Nephron progenitor cell (in vitro differentiated cells): ENCODE measurements at regions not wholly inside any gene's neighbourhood (a gene's known extent, or its start where the extent isn't known, plus 50 kb on each side); places are given as distances from the start of the nearest gene placed in this dataset.

Experiments
- DNase-seq: peaks from one replicate; pipeline ENCODE4 v3.0.0; 2021
- H3K27ac Mint-ChIP-seq: 2 replicates; pipeline ENCODE4 v1.8.0; 2021; ENCODE audit warnings: mild to moderate bottlenecking, moderate library complexity, mixed read lengths
- H3K27me3 Mint-ChIP-seq: 2 replicates; pipeline ENCODE4 v1.8.0; 2021; ENCODE audit warnings: mild to moderate bottlenecking, low read depth, mixed read lengths; ENCODE audit not compliant: poor library complexity
- H3K36me3 Mint-ChIP-seq: 2 replicates; pipeline ENCODE4 v1.8.0; 2021; ENCODE audit warnings: low read depth, mixed read lengths
- H3K4me1 Mint-ChIP-seq: 2 replicates; pipeline ENCODE4 v1.8.0; 2021; ENCODE audit warnings: mixed read lengths
- H3K4me3 Mint-ChIP-seq: 2 replicates; pipeline ENCODE4 v1.8.0; 2021; ENCODE audit warnings: mild to moderate bottlenecking, moderate library complexity, mixed read lengths
- H3K9me3 Mint-ChIP-seq: 2 replicates; pipeline ENCODE4 v1.8.0; 2021; ENCODE audit warnings: mild to moderate bottlenecking, moderate library complexity, mixed read lengths
- TF ChIP-seq, protein P1 (sequence below): fragments of 200-600 bp; sonication (generic); IDR thresholded peaks from 2 replicates; pipeline ENCODE4 v1.5.0; 2021; ENCODE audit warnings: antibody characterized with exemption

DNA sequence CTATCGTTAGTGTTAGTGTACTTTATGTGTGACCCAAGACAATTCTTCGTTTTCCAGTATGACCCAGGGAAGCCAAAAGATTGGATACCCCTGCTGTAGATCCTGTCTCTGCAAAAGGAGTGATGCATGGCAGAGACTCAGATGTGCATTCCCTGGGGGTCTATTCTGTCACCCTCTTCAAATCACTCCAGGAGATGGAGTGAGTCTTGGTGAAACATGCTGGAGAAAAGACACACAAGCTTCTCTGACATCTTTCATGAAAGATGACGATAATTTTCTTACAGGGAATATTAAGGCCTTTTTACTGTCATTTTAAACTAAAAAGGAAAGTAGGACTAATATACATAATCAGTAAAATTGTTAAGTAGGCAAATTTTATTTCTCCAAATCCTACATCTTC, 437.9 kb upstream of the SOX5 start:
- H3K9me3 Mint-ChIP-seq, result peaks cover 35% of the 10 kb centered on the region
- DNase-seq, result no peak
- TF ChIP-seq, protein P1, sequence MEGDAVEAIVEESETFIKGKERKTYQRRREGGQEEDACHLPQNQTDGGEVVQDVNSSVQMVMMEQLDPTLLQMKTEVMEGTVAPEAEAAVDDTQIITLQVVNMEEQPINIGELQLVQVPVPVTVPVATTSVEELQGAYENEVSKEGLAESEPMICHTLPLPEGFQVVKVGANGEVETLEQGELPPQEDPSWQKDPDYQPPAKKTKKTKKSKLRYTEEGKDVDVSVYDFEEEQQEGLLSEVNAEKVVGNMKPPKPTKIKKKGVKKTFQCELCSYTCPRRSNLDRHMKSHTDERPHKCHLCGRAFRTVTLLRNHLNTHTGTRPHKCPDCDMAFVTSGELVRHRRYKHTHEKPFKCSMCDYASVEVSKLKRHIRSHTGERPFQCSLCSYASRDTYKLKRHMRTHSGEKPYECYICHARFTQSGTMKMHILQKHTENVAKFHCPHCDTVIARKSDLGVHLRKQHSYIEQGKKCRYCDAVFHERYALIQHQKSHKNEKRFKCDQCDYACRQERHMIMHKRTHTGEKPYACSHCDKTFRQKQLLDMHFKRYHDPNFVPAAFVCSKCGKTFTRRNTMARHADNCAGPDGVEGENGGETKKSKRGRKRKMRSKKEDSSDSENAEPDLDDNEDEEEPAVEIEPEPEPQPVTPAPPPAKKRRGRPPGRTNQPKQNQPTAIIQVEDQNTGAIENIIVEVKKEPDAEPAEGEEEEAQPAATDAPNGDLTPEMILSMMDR, result no peak
- no peak overlapping the region for H3K4me3 Mint-ChIP-seq
- H3K36me3 Mint-ChIP-seq, result peaks cover 31% of the 10 kb centered on the region
- H3K27ac Mint-ChIP-seq, result no peak overlapping the region
- H3K4me1 Mint-ChIP-seq, result no peaks in the 10 kb centered on the region
- no peaks in the 10 kb centered on the region for H3K27me3 Mint-ChIP-seq

DNA sequence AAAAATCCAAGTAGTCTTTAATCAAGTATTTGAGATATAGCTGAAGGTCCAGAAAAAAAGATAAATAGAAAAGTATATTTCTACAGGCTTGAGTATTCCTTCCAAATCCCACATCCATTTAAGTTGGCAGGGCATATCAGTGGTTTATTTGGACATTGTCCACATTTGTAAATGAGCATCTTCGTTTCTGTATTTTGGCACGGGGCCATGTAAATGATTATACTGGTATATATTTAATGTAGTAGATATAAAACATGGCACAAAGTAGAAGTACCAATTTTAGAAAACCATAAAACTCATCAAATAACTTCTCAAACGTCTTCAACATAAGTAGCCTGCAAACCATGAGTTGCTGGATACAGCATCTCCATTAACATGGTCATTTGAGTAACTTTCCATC, 437.4 kb upstream of the SOX5 start:
- no peak for DNase-seq
- H3K4me3 Mint-ChIP-seq, result no peak overlapping the region
- TF ChIP-seq, protein P1, result no peak
- peaks cover 33% of the 10 kb centered on the region for H3K9me3 Mint-ChIP-seq
- H3K4me1 Mint-ChIP-seq, result no peaks in the 10 kb centered on the region
- peaks cover 29% of the 10 kb centered on the region for H3K36me3 Mint-ChIP-seq
- H3K27me3 Mint-ChIP-seq, result no peaks in the 10 kb centered on the region
- H3K27ac Mint-ChIP-seq, result no peak overlapping the region

DNA sequence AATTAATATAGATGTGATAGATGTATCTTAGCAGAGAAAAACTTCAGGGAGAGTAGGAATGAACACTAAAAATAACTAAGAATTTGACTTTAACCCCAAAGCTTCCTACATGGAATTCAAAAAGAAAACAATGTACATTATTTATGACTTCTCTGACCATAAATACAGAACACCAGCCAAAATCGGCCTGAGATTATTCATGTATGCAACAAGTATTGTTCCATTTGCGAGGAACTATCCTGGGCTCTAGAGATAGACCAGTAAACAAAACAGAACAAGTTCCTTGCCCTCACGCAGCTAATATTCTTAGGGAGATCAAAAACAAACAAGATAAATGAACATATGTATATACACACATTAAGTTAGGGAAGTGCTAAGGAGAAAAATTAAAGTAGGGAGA, 432.3 kb upstream of the SOX5 start:
- H3K27ac Mint-ChIP-seq, result no peak overlapping the region
- no peak for DNase-seq
- TF ChIP-seq, protein P1, result no peak
- H3K4me3 Mint-ChIP-seq, result no peak overlapping the region
- no peaks in the 10 kb centered on the region for H3K27me3 Mint-ChIP-seq
- peaks cover 11% of the 10 kb centered on the region for H3K36me3 Mint-ChIP-seq
- H3K4me1 Mint-ChIP-seq, result peaks cover 29% of the 10 kb centered on the region
- peaks cover 7% of the 10 kb centered on the region for H3K9me3 Mint-ChIP-seq

DNA sequence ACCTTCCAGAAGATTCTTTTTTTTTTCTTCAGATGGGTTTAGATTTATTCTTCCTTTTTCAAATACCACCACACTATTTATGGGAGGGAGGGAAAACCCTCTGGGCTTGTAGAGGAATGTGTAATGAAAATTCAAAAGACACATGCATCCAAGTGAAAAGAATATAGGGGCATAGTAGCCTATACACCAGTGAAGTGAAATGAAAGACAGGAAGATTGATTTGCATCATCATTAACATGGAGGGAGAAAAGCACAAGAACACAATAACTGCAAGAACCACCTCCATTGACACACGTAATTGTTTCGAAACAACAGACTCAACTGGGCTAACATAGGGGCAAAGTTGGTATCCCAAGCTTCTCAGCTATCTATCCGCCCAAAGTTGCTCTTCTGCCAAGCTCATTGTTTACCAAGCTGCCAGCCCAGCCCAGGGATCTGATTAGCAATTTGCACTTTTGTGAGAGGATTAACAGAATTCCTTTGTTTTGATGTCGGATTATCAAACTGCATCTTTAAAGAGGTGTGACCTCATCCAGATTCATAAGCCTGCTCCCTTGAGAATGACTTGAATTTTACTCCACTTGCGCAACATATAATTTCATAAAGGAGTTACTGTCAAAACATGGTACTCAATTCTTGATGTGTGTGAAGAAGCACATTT, 430.5 kb upstream of the SOX5 start:
- TF ChIP-seq, protein P1, result no peak
- no peaks in the 10 kb centered on the region for H3K27me3 Mint-ChIP-seq
- peaks cover 29% of the 10 kb centered on the region for H3K4me1 Mint-ChIP-seq
- peaks cover 17% of the 10 kb centered on the region for H3K36me3 Mint-ChIP-seq
- peaks cover 10% of the 10 kb centered on the region for H3K9me3 Mint-ChIP-seq
- no peak overlapping the region for H3K27ac Mint-ChIP-seq
- no peak overlapping the region for H3K4me3 Mint-ChIP-seq
- DNase-seq, result no peak

DNA sequence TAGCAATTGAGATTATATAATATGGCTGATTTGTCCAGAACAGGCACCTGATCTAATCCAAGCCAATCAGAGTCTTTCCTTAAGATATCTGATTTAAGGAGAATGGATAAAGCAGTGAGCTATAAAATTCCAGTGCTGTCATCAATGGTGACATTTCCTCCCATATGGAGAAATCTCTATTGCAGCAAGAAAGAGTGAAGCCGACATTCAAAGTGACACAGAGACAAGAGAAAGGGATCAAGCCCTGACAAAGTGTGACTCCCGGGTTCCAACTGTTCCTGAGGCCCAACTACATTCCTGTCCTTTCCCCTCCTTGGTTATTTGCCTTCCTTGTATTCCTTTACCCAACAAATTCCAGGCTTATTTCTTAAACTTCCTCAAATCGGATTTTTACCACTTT, 430.0 kb upstream of the SOX5 start:
- Mint-ChIP-seq H3K27ac (no peak overlapping the region), H3K9me3 (peaks cover 10% of the 10 kb centered on the region), H3K4me3 (no peak overlapping the region), H3K4me1 (peaks cover 29% of the 10 kb centered on the region), H3K36me3 (peaks cover 18% of the 10 kb centered on the region), H3K27me3 (no peaks in the 10 kb centered on the region)
- no peak for DNase-seq
- TF ChIP-seq, protein P1, result no peak
